Stimulated activated CD8-positive, alpha-beta memory T cell treated with anti-CD3 and anti-CD28 coated beads, Interleukin-2, amount 100 ng/mL, for 48 hours (primary cell): ENCODE measurements at regions not wholly inside any gene's neighbourhood (a gene's known extent, or its start where the extent isn't known, plus 50 kb on each side); places are given as distances from the start of the nearest gene placed in this dataset.
A peak's percentile ranks its signal among the peaks of the same experiment; 100 is the strongest.

Experiments
- DNase-seq, 2 donors: peaks; one replicate each; pipeline ENCODE4 v3.0.0-alpha.2; 2020; ENCODE audit warnings: low read depth in 2 of 2

- DNase-seq = no peak
These were observed 97.1 kb downstream of the JCAD start for GRCh38 chr10:29962166-29962850.

GRCh38 chr10:29961351-29961750 lies 98.0 kb downstream of the JCAD start:
- DNase-seq = no peak

- no peak for DNase-seq
These were observed 99.1 kb downstream of the JCAD start for GRCh38 chr10:29960261-29960660.

GRCh38 chr10:29959586-29959985 lies 99.8 kb downstream of the JCAD start:
- DNase-seq = no peak

GRCh38 chr10:29958440-29958839 lies 100.9 kb downstream of the JCAD start:
- no peak for DNase-seq

DNA sequence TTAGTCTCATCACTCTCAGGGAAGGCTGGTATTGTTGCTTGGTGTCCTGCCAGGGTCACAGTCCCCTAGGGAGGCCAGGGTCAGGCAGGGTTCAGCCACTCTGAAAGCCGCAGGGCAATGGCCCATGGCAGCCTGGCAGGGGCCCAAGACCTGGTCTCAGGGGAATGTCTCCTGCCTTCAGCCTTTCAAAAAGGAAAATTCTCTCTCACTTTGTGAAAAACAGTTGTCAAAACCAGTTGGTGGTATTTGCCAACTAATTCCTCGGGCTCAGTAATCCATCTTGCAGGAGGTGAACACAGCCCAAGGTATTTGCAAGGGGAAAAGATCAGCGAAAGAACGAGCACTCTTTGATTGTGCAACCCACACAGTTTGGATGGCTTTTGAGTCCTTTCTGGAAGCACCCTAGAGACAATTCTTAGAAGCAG lies 101.5 kb downstream of the JCAD start:
- no peak for DNase-seq

DNA sequence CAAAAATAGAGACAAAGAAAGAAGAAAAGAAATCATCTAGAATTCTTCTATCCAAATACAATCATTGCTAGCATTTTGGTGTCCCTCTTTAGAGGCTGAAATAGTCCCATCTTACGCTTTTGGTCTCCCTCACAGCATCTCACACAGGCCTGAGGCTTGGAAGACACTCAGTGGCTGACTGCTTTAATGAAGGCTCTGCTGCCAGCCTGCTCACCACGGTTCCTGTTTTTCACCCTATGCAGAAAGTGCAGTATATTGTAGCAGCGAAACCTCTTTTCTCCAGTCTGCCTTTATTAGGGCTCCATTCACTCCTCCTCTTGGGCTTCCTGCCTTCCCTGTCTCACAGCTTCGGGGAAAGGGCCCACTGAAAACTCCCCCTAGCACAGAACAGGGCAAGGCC lies 102.2 kb downstream of the JCAD start:
- no peak for DNase-seq

DNA sequence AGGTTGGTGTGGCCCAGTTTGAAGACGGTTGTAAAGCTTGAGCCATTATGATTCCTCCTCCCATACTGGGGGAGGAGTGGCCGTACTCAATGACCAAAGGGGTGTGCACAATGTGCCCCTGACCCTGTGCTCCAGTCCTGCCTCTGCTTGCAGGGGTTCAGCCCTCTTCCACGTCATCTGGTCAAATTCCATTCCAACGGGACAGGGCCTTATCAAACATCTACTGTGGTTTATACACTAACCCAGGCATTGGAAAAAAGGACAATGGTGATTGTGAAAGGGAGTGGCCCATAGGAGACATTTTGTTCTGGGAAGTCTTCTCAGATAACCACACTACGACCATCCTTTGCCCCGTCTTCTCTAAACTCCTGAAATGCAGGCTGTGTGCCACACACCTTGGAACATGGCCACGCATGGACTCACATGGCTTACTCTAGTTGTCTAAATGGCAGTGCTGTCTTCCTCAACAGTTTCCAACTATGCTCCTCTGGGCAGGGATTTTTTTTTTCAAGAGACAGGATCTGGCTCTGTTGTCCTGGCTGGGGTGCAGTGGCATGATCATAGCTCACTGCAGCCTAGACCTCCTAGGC lies 103.0 kb downstream of the JCAD start:
- DNase-seq = no peak

- no peak for DNase-seq
These were observed 104.0 kb downstream of the JCAD start for GRCh38 chr10:29955329-29955935.

DNA sequence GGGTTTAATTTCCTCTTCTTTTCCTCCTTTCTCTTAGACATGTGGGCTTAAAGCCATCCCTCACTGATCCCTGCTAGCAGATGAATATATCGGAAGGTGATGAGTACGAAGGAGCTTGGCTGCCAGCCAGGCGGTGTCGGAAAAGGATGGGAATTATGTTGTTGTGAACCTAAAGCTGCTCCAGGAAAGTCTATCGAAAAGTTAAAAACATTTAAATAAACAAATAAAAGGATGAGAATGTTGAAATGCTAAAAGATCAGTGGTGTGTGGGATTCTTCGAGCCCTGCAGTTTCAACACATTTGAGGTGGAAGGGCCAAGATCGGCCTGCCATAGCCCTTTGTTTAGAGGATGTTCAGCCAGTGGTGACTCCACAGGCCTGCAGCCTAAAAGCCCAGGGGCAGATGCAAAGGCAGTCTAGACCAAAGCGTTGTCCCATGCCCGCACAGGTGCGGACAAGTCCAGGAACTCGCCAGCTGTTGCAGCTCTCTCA lies 107.9 kb downstream of the JCAD start:
- DNase-seq = no peak

- DNase-seq = no peak
These were observed 109.0 kb downstream of the JCAD start for GRCh38 chr10:29950391-29950790.

GRCh38 chr10:29949411-29950011 lies 109.9 kb downstream of the JCAD start:
- DNase-seq = no peak

DNA sequence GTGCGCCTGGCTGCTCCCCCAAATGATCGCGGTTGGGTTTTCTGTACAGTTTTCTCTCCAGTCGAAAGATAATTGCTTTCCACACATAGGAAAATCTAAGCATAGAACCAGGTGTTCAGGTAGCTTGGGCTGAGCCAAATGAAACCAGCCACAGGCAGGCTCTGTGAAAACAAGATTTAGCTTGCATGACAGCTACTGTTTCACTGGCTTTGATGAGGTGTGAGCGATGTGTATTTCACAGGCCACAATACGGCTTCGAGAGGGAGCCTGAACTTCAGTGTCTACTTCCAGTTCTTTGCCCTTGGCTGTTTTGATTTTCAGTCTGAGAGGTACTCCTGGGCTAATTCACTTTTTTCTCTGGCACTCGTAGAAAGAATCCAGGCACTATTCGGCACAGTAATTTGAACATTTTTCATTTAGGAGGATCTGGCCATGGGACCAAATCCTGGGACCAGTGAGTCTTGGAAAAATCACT lies 110.5 kb downstream of the JCAD start:
- DNase-seq = peak in 1 of 2 donors; percentile 1

GRCh38 chr10:29947701-29948060 lies 111.7 kb downstream of the JCAD start:
- DNase-seq = no peak

DNA sequence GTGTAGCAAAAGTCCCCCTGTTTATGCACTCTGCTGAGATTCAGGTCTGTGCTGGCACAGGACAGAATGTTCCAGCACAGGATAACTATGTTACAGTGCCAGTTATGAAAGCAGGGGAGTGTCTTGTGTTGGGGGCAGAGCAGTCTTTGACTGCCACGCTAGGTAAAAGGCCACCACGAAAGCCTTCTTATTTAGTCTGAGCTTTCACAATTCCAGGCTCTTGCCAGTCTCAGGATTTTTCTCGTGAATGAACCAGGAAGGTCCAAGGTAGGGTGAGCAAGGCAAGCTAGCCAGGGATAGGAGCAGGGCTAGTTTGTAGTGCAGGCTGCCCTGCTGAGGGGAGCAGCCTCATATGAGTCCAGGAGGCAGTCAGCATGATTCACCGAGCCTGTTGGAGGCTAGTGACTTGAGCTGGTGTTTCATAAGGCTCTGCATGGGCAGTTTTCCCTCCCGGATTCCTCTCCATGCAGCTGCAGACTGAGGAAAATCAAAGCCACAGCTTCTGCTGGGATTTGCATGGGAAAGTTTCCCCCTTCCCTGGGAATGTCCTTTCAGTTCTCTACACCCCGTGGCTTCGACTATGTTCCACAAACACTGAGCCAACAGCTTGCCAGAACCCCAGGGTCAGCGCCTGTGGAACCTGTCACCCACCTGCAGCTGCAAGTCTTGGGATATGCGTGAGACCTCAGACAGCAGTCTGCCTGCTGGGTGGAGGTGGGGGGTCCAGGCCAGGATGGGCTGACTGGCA lies 112.3 kb downstream of the JCAD start:
- no peak for DNase-seq

- no peak for DNase-seq
These were observed 112.8 kb downstream of the JCAD start for GRCh38 chr10:29946614-29946952.

GRCh38 chr10:29941476-29941875 lies 117.9 kb downstream of the JCAD start:
- no peak for DNase-seq

DNA sequence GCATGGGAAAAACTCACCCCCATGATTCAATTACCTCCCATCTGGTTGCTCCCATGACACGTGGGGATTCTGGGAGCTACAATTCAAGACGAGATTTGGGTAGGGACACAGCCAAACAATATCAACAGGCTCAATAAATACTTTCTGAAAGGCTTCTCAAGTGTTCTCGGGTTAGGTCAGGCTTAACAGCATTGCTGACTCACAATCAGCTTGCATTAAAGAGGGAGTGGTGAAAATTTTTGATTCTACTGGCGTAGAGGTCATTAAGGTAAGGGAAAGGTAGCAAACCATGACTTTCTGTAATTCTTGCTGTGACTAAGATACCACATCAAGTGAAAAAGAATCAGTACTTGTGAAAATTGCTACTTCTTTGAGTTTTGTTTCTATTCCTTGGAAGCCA lies 126.4 kb downstream of the JCAD start:
- DNase-seq = no peak

- no peak for DNase-seq
These were observed 127.6 kb downstream of the JCAD start for GRCh38 chr10:29931833-29932232.

GRCh38 chr10:29929006-29929405 lies 130.4 kb downstream of the JCAD start:
- no peak for DNase-seq

GRCh38 chr10:29926693-29927048 lies 132.7 kb downstream of the JCAD start:
- no peak for DNase-seq
